ENCODE measurements at regions not wholly inside any gene's neighbourhood (a gene's known extent, or its start where the extent isn't known, plus 50 kb on each side); places are given as distances from the start of the nearest gene placed in this dataset.

DNA sequence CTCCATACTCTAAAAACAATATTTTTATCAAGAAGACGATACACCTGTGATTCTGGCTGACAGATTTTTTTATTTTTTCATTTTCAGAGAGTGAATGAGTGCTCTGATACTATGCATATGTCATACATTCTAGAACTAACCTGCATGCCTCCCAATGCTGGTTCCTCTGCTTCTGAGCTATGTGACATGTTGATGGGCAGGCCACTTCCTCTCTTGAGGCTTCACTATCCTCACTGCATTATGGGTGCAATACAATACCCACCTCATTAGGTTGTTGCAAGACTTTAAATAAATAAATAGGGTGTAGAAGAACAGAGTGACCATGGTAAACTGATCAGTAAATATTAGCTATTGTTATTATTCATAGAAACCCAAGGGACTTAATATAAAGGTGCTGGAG is 408.3 kb downstream of the HNRNPD start (continued):
- TF ChIP-seq, protein P1, sequence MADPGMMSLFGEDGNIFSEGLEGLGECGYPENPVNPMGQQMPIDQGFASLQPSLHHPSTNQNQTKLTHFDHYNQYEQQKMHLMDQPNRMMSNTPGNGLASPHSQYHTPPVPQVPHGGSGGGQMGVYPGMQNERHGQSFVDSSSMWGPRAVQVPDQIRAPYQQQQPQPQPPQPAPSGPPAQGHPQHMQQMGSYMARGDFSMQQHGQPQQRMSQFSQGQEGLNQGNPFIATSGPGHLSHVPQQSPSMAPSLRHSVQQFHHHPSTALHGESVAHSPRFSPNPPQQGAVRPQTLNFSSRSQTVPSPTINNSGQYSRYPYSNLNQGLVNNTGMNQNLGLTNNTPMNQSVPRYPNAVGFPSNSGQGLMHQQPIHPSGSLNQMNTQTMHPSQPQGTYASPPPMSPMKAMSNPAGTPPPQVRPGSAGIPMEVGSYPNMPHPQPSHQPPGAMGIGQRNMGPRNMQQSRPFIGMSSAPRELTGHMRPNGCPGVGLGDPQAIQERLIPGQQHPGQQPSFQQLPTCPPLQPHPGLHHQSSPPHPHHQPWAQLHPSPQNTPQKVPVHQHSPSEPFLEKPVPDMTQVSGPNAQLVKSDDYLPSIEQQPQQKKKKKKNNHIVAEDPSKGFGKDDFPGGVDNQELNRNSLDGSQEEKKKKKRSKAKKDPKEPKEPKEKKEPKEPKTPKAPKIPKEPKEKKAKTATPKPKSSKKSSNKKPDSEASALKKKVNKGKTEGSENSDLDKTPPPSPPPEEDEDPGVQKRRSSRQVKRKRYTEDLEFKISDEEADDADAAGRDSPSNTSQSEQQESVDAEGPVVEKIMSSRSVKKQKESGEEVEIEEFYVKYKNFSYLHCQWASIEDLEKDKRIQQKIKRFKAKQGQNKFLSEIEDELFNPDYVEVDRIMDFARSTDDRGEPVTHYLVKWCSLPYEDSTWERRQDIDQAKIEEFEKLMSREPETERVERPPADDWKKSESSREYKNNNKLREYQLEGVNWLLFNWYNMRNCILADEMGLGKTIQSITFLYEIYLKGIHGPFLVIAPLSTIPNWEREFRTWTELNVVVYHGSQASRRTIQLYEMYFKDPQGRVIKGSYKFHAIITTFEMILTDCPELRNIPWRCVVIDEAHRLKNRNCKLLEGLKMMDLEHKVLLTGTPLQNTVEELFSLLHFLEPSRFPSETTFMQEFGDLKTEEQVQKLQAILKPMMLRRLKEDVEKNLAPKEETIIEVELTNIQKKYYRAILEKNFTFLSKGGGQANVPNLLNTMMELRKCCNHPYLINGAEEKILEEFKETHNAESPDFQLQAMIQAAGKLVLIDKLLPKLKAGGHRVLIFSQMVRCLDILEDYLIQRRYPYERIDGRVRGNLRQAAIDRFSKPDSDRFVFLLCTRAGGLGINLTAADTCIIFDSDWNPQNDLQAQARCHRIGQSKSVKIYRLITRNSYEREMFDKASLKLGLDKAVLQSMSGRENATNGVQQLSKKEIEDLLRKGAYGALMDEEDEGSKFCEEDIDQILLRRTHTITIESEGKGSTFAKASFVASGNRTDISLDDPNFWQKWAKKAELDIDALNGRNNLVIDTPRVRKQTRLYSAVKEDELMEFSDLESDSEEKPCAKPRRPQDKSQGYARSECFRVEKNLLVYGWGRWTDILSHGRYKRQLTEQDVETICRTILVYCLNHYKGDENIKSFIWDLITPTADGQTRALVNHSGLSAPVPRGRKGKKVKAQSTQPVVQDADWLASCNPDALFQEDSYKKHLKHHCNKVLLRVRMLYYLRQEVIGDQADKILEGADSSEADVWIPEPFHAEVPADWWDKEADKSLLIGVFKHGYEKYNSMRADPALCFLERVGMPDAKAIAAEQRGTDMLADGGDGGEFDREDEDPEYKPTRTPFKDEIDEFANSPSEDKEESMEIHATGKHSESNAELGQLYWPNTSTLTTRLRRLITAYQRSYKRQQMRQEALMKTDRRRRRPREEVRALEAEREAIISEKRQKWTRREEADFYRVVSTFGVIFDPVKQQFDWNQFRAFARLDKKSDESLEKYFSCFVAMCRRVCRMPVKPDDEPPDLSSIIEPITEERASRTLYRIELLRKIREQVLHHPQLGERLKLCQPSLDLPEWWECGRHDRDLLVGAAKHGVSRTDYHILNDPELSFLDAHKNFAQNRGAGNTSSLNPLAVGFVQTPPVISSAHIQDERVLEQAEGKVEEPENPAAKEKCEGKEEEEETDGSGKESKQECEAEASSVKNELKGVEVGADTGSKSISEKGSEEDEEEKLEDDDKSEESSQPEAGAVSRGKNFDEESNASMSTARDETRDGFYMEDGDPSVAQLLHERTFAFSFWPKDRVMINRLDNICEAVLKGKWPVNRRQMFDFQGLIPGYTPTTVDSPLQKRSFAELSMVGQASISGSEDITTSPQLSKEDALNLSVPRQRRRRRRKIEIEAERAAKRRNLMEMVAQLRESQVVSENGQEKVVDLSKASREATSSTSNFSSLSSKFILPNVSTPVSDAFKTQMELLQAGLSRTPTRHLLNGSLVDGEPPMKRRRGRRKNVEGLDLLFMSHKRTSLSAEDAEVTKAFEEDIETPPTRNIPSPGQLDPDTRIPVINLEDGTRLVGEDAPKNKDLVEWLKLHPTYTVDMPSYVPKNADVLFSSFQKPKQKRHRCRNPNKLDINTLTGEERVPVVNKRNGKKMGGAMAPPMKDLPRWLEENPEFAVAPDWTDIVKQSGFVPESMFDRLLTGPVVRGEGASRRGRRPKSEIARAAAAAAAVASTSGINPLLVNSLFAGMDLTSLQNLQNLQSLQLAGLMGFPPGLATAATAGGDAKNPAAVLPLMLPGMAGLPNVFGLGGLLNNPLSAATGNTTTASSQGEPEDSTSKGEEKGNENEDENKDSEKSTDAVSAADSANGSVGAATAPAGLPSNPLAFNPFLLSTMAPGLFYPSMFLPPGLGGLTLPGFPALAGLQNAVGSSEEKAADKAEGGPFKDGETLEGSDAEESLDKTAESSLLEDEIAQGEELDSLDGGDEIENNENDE (IDR thresholded peaks at IDR 0.05; ENCODE audit: insufficient replicate concordance, low read length), result no peak
- TF ChIP-seq JUN (IDR thresholded peaks at IDR 0.05; ENCODE audit: low read depth, low read length) (no peak), RXRA (IDR thresholded peaks at IDR 0.05; ENCODE audit: insufficient read depth, low read depth, low read length) (no peak), EZH2 (IDR thresholded peaks at IDR 0.05; ENCODE audit: low read depth, low read length, severe bottlenecking) (no peak), SIRT6 (IDR thresholded peaks at IDR 0.05; ENCODE audit: low read length) (no peak), YY1 (IDR thresholded peaks at IDR 0.05; ENCODE audit: low read depth, low read length) (no peak), CREB1 (IDR thresholded peaks at IDR 0.05) (no peak), RFX5 (IDR thresholded peaks at IDR 0.05; ENCODE audit: borderline replicate concordance, low read depth, low read length) (no peak), CTBP2 (IDR thresholded peaks at IDR 0.05; ENCODE audit: borderline replicate concordance, insufficient read depth, insufficient read length, low read length) (no peak)

Measured in H1 (cell line).